SK-MEL-5 (cell line): ENCODE measurements at regions not wholly inside any gene's neighbourhood (a gene's known extent, or its start where the extent isn't known, plus 50 kb on each side); places are given as distances from the start of the nearest gene placed in this dataset.

Experiments used
- DNase-seq: peaks from one replicate; pipeline ENCODE4 v3.0.0-alpha.2; 2016; ENCODE audit warnings: low read depth, low spot score
- in situ Hi-C: cut with HindIII; loops from 2 replicates; pipeline ENCODE4 v1.10.0; 2016; ENCODE audit warnings: low sequenced_read_pairs, high pct_unique_total_duplicates, low pct_unique_long_range_greater_than_20kb

DNA sequence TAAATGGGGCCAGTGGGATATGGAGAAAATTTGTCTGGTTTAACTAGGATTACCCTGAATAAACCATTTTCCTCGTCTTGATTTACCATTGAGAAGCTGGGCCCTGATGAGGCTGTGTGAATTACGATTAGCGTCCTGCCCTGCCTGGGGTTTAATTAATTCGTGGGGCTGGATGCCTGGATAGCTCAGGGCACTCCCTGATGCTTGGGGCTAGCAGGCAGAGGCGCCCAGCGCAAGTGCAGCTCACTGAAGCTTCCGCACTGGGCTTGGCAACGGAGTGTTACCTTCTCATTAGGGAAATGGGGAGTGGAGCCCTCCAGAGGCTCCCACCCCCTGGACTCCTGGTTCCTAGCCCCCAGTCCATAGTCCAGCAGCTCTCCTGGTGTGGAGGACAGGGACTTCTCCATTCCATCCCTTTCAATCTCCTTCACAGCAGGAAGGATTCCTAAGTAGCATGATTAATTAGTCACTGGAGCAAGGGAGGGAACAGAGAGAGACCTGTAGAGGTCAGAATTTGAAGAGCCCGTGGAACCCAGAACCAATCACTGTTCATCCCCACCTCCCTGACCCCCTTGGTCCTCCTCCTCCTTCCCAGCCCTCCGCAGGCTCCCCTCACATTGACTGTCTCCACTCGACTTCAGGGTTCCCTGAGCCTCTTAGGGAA is 107.2 kb downstream of the UQCRFS1 start:
- DNase-seq: no peak
- in situ Hi-C loops: no loop called here

DNA sequence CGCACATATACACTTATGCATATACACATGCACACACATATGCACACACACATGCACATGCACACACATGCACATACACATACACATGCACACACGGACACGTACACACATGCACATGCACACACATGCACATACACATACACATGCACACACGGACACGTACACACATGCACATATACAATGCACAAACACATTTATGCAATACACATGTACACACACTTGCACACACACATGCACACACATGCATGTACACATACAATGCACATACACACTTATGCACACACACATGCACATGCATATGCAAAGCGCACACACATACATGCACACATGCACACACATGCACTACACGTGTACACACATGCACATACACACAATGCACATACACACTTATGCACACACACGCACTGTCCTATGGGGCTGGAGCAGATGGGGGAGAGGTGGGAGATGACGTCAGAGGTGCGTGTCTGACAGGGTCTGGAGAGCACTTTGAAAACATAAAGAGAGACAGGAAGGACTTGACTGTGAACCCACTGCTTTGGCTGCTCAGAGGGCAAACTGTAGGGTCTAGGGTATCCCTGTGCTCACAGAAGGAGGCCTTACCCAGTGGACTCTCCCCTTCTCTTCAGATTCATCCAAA is 108.2 kb downstream of the UQCRFS1 start:
- no peak for DNase-seq
- in situ Hi-C loops: no loop called here

DNA sequence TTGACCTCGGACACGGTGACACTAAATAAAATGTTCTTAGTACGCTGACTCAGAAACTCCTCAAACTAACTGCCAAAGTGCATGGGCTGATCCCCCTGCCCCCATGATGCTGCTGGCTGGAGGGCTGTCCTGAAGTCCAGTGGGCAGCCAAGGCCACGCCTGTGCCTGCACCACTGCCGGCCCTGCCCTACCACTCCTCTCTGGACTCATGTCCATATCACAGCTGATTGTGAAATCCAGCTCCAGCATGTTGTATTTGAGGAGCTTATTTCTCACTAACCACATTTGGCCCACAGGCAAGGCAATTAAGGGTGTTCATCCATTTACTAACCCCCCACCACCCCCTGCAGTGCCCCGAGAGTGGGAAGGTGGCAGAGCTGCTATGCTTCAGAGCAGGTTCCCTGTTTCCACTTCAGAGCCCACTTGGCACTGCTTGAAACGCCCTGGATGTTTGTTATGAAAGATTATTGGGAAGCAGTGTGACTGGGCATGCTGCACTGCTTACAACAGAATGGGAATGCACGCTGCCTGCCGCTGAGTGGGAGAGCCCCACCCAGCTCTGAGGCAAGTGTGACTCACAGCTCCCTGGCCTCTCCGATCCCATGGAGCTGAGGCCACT is 114.0 kb downstream of the UQCRFS1 start:
- no peak for DNase-seq
- in situ Hi-C loops: no loop called here

DNA sequence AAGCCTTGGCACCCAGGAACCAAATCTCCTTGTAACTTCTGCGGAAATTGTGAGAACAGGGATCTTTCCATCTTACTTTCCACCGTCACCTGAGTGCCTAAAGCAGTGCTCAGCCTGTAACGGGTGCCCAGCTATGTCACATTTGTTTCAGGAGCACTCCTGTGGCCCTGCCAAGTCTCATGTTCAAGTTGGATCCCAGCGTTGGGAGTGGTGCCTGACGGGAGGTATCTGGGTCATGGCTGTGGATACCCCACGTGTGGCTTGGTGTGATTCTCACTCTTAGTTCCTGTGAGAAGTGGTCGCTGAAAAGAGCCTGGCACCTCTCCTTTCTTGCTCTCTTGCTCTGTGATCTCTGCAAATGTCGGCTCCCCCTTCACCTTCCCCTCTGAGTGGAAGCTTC is 114.9 kb downstream of the UQCRFS1 start:
- in situ Hi-C loops: no loop called here
- no peak for DNase-seq

DNA sequence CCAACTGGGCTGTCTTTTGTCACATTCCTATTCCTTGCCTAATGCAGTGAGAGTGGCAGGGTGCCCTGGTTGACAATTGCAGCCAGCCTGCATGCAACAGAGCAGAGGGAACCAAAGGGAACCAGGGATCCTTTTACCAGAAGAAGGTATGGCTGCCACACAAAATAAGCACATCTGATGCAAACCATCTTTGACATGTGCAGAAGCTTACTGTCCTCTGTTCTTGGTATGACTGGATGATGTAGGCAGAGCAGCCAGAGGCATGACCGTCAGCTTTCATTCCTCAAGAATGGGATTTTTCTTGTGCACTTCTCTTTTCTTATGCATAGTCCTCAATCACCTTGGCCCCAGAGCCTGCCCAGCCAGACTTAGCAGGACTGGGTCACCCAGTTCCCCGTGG is 116.1 kb downstream of the UQCRFS1 start:
- in situ Hi-C loops: no loop called here
- no peak for DNase-seq

DNA sequence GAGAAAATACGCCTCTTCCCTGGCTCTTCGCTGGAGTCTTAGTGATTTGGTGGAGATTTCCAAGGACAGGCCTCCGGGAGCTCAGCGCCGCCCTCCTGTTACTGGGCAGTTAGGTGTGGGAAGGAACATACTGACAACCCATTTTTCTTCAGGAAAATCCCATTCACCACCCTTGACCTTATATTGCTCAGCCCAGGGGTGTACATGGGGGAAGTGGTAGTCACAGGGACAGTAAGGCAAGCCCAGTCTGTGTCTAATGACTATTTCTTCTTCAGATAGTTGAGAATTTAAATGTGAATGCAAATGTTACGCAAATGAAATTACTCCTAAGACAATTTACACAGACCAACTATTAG is 119.4 kb downstream of the UQCRFS1 start:
- no peak for DNase-seq
- in situ Hi-C loops: no loop called here

DNA sequence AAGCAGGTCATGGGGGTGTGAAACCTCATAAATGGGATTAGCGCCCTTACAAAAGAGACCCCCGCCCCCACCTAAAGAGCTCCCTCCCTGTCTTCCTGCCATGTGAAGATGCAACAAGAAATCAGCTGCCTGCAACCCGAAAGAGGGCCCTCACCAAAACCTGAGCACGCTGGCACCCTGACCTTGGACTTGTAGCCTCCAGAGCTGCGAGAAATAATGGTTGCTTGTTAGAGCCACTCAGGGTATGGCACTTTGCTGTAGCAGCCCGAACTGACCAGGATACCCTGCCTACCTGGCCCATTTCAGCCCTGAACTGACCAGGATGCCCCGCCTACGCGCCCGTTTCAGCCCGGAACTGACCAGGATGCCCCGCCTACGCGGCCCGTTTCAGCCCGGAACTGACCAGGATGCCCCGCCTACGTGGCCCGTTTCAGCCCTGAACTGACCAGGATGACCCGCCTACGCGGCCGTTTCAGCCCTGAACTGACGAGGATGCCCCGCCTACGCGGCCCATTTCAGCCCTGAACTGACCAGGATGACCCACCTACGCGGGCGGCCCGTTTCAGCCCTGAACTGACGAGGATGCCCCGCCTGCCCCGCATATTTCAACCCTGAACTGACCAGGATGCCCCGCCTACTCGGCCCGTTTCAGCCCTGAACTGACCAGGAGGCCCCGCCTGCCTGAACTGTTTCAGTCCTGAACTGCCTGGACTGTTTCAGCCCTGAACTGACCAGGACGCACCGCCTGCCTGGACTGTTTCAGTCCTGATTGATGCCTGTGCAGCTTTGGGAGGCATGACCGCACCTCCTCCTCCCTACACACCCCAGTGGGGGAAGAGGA is 120.0 kb downstream of the UQCRFS1 start:
- in situ Hi-C loops: no loop called here
- DNase-seq: no peak

DNA sequence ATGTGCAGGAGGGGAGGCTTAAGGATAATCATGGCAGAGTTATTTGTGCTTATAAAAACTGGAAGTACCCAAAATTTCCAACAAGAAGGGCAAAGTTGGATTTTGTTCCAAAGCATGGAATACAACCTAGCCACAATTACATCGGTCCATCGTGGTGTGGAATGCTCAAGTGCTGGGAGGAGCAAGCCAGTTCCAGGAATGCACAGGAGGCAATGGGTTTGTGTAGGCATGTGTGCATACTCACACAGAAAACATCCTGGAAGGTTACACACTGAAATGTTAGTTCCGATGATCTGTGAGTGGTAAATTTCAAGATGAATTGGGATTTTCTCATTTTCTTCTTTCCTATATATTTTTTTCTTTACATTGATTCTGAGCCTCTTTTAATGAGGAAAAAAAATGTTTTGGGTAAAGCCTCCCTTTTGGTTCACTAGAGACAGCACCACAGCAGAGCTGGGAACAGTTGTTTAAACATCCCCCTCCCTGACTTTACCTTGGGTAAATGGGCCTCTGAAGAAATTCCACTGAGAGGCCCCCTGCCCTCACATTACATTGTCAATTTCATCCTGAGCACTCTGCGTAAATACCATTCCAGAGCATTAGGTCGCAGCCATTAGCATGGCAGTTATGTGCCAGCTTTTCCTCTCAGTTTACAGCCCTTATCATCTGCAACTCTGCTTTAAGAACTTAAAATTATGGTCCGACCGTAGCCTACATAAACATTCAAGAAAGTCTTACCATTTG is 122.0 kb downstream of the UQCRFS1 start:
- in situ Hi-C loops: no loop called here
- no peak for DNase-seq

DNA sequence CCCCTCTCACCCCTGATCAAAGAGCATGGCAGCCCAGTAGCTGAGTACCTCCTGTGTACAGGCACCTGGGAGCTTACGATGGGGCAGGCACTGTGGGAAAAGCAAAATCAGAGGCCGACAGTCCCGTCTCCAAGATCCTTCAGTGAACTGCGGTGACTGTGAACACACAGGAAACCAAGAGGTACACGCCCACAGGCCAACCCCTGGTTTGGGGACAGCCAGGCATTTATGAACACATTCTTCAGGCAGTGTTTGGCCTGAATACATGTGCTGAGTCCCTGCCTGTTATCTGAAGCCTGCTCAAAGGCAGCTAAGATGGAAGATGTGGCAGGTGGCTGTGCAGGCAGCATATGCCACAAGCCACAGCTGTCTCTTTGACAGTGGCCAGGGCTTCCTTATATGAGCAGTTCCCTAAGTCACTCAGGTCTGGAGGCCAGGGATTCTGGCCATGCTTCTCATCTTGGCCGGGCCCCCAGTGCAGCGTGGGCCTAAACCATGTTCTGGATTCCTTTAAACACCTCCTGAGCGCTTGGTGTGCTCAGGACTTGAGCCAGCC is 123.6 kb downstream of the UQCRFS1 start:
- in situ Hi-C loops: no loop called here
- DNase-seq: no peak

DNA sequence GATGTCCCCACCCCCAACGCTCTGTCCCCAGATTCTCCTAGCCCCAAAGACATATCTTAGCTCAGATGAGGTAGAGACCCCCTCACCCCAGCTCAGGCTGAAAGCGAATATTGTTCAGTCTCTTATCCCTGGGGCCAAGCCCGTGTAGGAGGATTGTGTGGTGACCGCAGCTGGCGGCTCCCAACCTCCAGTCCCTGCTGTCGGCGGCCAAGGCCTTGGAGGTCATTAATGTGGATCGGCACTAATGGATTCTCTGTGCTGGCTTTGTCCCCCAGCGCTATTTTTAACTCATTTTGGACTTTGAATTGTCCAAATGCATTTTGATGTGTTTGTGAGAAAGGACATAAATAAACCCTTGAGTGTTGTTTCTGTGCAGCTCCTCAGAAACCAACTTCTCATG is 124.2 kb downstream of the UQCRFS1 start:
- in situ Hi-C loops: no loop called here
- no peak for DNase-seq

DNA sequence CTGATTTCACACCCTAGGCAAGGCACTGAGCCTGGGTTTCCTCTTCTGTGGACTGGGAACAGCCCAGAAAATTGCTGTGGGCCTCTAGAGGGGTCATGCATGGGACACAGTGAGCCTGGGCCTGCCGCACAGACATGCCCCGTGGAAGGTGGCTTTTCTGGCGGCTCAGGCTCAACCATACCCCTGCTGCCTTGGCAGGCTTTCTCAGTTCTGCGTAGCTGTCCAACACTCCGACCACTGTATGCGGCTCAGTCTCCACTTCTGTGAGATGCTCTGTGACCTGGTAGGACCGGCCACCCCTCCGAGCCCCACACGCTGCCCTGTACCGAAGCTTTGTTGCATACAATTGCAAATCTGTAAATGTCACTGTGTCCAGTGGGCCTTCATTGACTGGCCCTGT is 126.3 kb downstream of the UQCRFS1 start:
- DNase-seq: no peak
- in situ Hi-C loops: no loop called here

DNA sequence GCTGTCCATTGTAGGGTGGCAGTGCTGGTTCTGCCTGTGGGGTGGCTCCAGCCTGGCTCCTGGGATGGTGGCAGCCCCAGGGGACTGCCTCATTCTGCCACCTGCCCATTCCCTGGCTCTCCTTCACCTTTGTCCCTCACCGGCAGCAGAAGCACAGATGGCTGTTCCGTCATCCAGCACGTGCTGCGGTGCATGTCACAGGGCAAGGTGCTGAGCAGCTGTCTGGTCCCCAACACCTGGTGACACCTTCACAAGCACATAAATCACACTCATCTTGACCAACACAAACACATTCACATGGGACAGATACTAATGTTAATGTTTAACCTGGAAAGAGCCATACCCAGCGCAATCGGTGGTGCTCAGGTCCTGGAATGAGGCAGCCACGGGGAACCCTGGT is 126.8 kb downstream of the UQCRFS1 start:
- in situ Hi-C loops: no loop called here
- DNase-seq: no peak

DNA sequence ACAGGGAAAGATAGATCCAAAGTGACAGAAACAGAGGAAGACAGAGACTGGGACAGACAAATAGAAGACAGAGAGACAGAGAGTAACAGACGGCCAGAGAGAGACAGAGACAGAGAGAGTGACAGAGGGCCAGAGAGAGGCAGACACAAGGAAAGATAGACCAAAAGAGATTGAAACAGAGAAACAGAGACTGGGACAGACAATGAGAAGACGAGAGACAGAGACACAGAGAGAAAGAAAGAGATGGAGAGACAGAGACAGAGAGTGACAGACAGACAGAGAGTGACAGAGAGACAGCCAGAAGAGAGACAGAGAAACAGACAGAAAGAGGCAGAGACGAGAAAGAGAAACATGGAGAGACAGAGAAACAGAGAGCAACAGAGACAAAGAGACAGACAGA is 127.3 kb downstream of the UQCRFS1 start:
- no peak for DNase-seq
- in situ Hi-C loops: no loop called here

DNA sequence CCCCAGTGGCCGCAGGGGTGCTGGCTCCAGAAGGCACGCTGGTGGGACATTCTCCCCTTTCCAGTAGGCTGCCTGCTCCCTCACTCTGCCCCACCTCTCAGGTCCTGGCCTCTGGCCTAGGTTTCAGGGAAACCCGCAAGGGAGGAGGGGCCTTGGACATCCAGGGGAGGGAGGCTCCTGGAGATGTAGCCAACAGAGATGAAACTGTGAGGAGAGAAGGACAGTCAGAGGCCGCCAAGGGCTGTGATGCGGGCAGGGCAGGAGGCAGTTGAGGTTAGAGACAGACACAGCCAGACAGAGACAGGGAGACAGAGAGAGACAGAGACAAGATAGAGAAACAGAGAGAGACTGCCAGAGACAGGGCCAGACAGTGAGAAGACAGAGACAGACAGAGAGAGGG is 127.7 kb downstream of the UQCRFS1 start:
- in situ Hi-C loops: no loop called here
- DNase-seq: no peak

DNA sequence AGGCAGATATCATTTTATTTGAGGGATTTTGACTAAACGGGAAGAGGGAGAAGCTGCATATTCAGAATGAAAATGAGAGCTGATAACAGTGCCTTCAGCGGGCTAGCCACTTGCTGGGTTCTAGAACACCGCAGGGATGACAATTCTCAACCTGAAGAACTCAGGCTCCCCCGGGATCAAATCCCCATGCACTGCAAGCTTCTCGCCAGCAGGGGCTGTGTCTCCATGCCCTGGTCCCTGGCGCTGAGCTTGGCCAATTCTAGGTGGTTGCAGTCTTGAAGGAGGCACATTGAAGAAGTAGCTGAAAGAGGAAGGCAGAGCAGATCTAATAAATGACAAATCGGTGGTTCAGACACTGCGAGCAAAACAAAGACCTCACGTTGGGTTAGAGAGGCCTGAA is 128.7 kb downstream of the UQCRFS1 start:
- DNase-seq: peak; percentile 52
- in situ Hi-C loops: no loop called here

DNA sequence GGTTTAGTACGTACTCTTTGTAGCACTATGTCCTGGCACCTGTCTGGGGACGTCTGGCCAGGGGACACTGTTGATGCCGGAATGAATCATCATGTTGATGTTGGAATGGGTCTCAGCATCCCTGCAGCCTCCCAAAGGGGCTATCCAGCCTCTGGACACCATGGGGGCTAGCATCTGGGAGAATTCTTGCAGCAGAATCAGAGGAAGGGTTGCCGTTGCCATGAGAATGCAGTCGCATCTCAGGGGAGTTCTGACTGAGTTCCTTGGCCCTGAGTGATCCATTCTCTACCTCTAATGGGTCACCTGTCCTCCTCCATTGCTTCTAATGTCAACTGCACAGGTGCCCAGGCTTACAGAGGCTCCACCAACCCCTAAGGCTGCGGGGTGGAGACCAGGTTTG is 129.1 kb downstream of the UQCRFS1 start:
- in situ Hi-C loops: no loop called here
- no peak for DNase-seq

DNA sequence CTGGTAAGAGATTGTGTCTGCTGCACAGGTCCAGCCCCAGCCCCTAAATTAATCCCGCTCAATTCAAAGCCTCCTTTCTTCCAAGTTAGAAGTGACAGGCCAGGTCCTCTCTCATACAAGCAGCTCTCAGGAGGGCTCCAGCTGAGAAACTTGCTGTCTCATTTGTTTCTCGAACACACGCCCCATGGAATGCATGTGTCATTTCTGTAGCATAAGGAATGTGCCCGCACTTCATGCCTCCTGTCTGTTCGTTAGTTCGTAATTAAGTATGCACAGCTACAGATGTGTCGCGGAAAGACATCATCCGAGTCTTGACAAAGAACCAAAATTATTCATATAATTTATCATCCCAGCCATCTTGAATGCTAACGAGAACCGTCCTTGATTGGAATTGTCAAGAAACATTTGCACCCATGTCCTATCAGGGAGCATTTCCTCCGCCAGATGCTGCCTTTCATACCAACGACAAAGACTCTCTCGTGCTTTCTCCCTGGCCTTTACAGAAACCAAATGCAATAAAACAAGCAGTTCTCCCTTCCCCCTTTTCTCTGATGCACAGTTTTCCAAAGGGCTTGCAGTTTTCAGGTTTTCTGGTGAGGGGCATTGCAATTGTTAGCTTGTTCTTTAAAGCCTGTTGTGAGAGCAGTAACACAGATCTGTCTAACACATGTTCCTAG is 133.5 kb downstream of the UQCRFS1 start:
- in situ Hi-C loops: no loop called here
- DNase-seq: no peak
